ENCODE measurements at regions not wholly inside any gene's neighbourhood (a gene's known extent, or its start where the extent isn't known, plus 50 kb on each side); places are given as distances from the start of the nearest gene placed in this dataset.

DNA sequence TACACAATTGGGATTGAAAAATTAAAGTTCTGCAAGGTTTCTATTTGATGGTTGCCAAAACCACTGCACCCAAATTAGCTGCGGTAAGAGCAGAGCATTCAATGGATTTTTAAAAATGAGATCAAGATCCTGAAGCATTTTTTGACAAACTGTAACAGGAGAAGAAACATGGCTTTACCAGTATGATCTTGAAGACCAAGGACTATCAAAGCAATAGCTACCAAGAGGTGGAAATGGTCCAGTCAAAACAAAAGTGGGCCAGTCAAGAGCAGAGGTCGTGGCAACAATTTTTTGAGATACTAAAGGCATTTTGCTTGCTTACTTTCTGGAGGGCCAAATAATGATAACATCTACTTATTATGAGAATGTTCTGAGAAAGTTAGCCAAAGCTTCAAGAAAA is 186.8 kb downstream of the RDH14 start:
- no peak for DNase-seq

DNA sequence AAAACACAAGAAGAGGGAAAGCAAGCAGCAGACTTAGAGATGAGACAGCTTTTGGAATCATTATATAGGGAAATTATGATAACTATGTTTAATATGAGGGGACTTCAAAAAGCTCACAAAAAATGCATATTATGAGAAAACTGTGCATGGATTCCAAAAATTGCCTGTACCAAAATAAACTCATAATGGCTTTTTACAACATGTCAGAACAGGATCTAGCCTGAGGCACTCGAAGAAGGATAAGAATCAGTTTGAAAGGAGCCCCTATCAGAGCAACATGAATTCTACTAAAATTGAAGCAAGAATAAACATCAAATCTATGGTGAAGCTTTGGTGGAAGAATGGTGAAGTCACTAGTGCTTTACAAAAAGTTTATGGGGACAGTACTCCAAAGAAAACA is 187.4 kb downstream of the RDH14 start:
- DNase-seq, result no peak

DNA sequence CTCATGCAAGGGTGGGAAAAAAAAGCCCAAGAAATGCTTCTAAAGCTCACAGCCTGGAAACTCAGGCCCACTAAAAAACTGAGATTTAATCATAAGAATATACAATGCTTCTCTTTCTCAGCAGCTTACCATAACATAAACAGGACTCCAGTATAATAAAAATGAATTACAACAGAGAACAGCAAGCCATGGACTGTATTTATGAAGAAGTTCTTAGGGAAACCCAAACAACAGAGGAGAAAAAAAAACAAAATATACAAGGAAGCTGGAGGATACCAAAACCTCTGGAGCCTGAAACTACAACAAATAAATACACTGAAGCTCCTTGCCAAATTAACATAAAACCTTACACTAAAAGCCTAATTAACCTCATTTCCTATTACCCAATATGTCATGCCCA is 187.8 kb downstream of the RDH14 start:
- no peak for DNase-seq

DNA sequence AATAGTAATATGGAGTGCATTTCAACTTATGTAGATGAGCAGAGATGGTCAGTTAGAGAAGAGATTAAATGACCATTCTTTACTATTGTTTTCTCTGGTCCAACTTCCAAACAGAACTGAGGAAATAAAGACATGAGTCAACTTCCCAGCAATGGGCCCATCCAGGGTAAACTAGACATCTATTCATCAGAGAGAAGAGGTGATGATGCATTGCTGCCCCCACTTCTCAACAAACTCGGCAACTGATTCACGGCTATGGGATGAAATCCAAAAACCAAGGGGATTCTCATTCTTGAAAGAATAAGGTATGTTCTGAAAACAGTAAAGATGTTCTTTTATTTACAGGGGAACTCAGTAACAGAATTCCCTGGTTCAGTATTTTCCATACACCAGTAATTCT is 190.7 kb downstream of the RDH14 start:
- DNase-seq, result no peak

DNA sequence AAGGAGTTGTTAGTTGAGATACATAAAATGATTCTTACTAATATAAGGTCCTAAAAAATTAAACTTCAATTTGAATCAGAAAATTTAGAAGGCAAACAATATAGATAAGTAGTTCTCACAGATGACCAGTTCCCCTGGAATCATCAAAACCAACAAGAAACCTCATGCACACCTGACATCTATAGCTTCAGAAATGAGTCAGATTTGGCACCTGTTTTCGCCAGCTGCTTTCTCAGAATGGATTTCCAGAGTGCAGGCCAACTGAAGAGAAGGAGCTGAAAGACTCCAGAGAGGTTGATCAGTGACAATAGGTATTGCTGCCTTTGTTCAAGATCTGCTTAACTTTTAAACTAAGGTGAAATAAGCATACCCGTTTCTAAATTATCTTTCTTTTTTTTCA is 192.4 kb downstream of the RDH14 start:
- no peak for DNase-seq

DNA sequence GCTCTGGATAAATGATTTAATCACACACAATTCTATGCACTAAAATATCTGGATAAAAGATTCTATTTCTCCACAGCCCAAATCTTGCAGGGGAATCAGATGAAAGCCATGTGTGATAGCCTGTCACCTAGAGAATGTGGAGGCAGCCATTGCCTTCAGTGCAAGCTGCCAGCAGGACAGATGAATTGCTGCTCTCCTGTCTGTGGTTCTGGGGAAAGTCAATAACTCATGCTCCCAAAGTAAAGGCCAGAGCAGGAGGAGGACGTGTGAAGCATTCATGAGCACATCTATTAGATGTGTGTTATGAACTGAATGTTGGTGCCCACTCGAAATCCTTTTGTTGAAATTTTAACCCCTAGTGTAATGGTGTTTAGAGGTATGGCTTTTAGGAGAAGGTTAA is 195.1 kb downstream of the RDH14 start:
- no peak for DNase-seq

DNA sequence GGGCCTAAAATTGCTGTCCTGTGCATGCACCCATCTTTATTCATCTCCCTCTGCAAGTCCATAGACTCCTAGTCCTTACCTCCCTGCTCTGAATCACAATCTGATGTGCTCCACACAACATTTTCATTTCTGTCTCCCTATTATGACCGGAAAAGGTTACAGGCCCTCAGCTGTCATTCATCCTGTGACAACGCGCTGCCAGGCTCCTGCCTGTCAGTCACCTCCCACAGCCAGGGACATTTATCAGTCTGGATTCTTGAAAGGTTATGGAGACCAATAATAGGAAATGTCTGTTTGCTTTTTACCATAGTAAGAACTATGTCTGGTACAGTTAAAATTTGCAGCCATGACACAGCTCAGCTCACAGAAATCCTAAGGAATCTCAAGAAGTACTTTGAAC is 197.1 kb downstream of the RDH14 start:
- DNase-seq, result no peak

DNA sequence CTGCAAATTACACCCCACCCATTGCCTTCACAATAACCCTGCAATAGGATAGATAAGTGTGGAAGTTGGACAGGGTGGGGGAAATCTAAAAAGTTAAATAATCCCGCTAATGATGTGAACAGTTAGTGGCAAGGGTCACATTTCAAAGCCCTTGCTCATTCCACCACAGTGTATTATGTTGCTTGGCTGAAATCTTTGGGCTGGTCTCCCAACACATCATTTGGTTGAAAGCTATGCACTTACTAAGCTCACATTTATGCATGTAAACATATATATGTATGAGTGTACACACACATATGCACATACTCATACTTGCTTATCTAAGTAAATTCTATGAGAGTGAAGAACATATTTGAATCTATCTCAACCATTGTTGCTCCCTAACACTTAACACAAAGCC is 197.8 kb downstream of the RDH14 start:
- DNase-seq, result no peak

DNA sequence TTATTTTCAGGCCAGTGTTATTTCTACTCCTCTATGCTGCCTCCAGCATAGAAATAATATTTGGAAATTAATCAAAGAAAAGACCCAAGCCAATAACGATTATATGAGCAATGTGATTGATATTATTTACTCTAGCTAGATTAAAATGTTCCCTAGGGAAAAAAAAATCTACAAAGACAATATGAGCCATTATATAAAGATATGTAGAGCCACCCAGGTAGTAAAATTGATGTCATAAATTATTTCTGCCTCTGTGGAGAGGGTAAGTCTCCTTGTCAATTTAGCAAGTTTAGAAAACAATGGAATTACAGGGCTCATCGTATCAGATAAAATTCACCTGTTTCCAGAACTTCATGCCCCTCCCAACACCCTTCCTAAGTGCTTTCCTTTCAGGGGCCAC is 202.9 kb downstream of the RDH14 start:
- no peak for DNase-seq

DNA sequence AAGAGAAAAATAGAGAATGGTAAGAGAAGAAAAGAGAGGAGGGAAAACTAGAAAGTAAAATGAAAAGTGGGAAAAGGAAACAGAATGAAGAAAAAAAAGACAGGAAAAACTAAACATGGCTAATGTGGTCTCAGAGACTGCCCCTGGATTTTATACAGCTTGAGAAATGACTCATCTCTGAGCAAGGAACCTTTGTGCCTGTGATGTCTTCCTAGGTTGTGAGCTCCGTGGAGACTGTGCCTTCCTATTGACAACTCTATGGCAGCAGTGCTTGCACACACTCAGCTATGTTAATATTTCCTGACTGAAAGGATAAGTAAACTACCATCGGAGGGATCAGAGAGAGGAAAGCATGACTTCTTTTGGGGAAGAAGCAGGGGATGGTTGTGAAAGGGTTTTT is 203.8 kb downstream of the RDH14 start:
- DNase-seq, result no peak

DNA sequence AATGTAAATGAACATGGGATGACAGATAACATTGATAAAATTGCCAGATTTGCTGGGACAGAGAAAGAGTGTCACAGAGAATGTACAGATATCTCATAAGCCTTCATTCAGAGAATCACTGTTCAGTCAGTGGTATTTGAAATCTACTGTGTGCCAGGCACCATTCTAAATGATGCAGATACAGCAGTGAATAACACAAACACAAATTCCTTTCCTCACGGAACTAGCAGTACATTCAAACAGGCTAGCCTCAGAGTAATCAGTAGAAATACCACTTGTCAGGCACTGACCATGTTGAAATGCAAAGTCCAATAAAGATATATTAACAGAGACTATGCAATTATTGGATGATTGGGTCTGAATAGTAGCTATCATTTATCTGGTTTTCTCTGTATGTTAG is 211.0 kb downstream of the RDH14 start:
- DNase-seq, result no peak

DNA sequence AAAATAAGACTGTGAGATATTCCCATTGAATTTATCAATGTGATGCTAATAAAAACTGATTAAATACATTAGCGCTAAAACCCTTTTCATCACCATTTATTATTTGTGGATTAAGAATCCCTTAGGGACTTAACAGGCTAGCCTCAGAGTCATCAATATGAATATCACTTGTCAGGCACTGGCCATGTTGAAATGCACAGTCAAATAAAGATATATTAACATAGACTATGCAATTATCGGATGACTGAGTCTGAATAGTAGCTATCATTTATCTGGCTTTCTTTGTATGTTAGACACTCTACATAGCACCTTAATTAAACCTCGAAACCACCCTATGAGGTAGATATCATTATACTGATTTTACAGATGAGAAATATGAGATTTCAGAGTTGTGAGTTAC is 213.6 kb downstream of the RDH14 start:
- DNase-seq, result no peak

DNA sequence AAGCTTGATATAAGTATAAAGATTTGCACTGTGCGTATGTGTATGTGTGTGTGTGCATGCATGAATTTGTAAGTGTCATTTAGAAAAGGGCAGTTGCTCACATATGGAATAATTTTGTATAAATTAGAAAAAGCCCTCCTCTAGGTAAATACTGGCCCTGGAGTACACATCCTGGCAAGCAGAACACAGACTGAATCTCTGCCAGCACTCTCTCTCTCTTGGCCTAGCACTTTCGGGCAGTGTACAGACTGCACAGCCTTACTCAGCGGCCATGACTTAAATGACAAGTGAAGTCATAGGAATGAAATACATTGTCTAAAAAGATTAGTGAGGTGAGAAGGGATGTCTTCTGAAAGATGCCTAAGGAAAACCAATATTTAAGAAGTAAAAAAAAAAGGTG is 214.1 kb downstream of the RDH14 start:
- DNase-seq, result no peak

DNA sequence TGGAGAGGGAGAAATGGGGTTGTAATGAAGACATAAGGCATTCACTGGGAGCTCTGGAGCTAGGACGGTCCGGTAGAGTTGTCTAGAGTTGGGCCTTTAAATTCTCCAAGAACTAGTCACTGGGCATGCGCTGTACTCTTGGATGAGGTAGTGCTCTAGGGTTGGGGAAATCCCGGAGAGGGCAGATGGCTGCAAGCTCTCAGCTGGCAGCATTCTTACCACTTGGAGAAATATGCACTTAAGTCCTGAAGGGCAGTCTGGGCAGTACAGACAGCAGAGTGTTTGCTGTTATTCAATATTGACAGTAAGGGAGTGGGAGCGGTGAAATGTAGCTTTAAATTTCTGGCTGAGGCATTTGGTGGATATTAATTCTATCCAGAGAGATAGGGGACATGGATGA is 214.6 kb downstream of the RDH14 start:
- DNase-seq, result no peak

DNA sequence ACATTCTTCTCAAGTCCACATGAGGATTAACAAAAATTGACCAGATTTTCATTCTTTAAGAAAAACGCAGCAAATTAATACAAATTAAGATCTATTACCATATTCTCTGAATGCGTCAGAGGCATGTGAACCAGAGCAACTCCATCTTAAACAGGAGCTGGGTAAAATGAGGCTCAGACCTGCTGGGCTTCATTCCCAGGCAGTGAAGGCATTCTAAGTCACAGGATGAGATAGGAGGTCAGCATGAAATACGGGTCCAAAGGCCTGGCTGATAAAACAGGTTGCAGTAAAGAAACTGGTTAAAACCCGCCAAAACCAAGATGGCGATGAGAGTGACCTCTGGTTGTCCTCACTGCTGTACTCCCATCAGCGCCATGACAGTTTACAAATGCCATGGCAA is 217.6 kb downstream of the RDH14 start:
- DNase-seq, result no peak

DNA sequence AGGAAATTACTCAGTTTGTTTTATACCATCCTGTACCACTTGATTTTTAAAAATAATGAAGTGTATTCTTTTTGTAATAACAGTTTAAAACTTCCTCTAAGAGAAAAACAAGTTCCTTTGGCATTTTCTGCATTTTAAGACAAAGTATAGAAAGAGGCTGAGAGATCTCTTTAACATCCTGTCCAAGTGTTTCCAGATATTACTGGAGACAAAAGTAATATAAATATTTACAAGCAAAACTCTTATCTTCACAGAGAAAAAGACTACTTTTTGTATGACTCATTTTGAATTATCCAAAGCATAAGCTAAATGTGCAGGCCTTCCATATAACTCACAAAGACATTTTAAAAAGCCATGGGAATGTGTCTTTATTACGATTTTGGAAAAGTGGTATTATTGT is 221.1 kb downstream of the RDH14 start:
- no peak for DNase-seq

DNA sequence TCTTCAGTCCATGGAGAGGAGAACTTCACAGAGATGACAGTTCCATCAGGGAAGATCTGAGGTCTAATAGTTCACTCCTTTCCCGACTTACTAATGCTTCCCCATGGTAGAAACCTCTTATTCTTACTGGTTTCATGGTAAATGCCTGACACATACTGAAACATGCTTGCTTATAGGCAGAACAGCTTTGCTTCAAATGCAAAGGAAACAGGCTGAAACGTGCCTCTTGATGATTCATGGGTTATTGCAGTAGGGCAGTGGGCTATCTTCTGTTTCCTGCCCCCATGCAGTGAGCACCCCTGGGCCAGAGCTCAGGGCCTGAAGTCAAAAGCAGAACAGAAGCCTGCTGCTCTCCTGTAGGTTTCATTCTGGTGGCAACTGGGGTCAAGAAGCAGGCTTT is 223.5 kb downstream of the RDH14 start:
- no peak for DNase-seq

DNA sequence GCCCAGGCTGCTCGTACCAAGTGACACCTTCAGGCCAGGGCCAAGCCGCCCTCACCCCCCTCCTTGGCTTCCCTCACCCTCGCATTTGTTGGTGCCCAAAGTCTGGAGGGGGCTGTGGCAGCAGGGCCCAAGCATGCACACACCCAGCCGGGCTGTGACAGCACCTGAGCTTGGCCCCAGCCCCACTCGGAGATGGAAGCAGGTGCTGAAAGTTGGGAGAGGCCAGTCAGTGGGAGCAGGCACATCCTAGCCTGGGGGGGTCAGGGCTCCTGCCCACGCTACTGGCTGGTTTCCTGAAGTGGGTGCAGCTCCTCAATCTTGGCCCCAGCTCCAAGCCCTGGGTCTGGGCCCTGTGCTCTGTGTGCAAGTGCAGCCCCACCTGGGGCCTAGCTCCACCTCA is 228.0 kb downstream of the RDH14 start:
- no peak for DNase-seq

DNA sequence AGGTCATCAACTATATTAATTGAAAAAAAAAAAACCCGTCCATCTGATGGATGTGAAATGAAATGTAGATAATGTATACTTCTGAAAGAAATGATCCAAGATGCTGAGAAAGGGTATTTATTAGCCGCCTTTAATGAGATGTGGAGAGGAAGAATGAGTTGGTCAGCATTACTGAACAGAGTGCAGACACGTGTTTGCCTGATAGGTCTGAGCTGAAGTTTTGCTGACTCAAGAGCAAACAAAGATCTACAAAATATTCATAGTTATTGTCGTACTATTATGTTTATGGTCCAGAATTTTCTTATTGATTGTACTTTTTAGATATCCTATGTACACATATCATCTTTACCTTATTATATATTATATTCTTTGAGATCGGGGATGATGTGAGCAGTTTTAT is 235.3 kb downstream of the RDH14 start:
- no peak for DNase-seq

DNA sequence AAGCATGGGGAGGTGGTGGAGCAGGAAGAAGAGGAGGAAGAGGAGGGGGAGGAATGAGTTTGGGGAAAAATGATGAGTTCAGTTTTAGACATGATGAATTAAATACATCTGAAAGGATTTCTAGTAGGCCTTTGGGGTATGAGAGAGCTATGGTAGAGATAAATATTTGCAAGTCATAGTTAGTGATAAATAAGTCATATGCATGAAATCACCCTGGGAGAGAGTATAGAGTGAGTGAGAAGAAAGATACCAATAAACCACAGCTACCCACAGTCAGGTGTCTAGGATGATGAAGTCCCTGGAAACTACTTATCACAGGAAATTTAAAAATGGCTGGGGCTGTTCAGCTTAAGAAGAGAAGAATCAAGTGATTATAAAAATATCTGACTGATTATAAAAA is 240.5 kb downstream of the RDH14 start:
- no peak for DNase-seq

DNA sequence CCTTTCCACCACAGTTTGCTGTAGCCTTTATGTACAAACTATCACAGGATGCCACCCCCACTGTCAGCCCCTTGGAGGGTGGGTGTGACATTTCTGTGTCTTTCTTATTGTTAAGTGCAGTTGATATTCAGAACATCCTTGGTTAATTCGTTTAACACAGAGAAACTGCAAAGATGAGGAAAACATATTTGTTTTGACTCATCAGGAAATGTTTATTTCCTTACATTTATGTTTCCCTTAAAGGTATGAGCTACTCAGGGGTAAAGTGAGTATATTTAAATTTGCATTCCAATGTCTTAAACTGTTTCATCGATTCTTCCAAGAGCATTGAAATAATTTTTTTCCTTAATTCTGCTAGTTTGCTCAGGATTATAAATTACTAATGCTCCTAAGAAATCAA is 243.4 kb downstream of the RDH14 start:
- no peak for DNase-seq

DNA sequence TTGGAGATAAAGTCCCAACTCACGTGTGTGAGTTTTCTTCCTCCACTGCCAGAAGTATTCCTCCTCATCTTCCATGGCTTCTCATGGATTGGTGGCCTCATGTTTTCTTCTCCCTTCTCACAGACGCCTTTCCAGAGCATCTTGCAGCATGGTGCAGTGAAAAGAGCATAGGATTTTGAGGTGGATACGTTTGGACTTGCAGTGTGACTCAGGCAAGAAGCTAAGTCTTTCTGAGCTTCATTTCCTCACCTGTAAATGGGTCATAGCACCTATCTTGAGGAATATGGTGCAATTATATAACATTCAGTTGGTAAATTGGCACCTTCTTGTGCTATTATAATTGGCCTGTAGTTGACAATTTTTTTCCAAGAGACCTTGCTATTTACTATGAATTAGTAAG is 247.6 kb downstream of the RDH14 start:
- DNase-seq, result no peak

DNA sequence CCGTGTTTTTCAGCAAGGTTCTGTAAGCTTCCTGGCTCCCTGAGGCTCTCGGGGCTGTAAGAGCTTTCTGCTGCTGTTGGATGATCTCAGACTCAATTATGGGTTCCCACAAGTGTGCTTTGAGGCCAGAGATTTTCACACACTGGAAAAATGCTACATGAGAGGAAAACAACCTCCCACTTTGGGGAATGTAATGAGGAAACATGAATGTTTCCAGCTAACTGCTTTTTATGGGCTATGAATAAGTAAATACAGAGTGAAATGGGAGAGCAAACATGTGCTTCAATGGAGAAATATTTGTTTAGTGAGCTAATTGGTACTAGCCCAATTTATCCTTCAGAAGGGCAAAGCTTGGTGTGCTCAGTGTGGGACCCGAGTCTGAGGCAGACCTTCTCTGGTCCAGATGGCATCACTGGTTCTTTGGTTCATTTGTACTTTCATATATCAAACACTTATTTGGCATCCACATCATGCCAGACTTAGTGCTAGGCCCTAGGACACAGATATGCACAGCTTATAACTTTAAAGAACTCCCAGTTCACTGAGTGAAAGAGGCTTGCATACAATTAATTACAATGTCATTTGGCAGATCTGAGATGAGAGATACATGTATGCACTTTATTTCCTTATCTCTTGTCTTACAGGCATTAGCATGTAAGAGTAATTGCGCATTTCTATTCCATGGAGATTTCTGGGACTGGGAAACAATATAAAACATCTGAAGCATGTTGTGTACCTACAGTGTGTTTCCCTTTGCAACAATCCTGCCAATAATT is 248.8 kb downstream of the RDH14 start:
- DNase-seq, result no peak

DNA sequence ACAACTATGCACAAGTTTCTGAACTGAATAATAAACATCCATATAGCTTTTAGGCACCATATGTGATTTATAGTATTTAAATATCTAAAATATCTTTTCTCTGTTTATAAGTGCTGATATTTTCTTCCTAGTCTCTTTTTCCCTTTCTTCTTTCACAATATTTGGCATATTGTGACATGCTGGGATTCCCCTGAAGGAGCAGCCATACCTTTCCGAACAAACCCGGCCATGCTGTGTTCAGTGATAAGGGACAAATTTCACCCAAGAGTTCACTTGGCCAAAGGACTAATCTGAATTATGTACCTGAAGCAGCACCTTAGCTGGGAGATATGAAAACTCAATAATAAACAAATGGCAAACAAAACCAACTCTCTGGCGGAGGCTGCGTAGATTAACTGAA is 250.8 kb downstream of the RDH14 start:
- DNase-seq, result no peak

DNA sequence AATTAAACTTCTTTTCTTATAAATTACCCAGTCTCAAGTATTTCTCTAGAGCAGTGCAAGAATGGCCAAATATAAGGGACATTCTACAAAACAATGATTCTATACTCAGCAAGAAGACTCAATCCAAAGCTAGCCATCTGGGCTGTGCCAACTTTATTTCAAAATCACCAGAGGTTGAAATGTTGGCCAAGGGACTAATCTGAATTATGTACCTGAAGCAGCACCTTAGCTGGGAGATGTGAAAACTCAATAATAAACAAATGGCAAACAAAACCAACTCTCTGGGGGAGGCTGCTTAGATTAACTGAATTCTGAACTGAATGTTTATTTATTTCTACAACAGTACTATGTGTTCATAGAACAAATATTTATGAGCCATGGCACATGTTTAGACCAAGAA is 251.3 kb downstream of the RDH14 start:
- no peak for DNase-seq

DNA sequence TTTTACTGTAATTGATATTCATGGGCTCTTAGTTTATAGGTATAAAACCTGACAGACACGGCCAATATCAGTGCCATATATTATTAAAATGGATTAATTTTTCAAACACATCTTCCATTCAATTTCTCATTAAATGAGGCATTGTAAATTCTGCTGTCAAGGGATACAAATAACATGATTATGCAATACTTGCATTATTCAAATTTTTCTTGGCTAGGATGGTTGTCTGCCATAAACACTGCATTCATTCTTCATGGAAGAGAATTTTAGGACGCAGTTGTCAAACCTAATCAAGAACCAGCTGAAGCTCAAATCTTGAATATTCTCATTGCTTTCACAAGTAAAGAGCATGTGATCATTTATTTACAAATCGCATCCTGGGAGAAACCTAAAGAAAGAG is 255.6 kb downstream of the RDH14 start:
- no peak for DNase-seq

All from SIG-M5 (cell line).